ENCODE measurements at regions not wholly inside any gene's neighbourhood (a gene's known extent, or its start where the extent isn't known, plus 50 kb on each side); places are given as distances from the start of the nearest gene placed in this dataset.

GRCh38 chr7:115306586-115306985 lies 384.7 kb downstream of the MDFIC start:
- ChIA-PET POLR2A (no interaction called here), CTCF (ENCODE audit: low intra/inter-chr PET ratio) (no interaction called here)
- Histone ChIP-seq H2AFZ (ENCODE audit: low read depth, low read length) (no peak overlapping the region), H3K36me3 (ENCODE audit: control insufficient read depth, insufficient read depth, low read length) (no peaks in the 10 kb centered on the region), H3K27me3 (ENCODE audit: control insufficient read depth in 2 of 2, insufficient read depth in 2 of 2, low read length in 2 of 2) (no peaks in the 10 kb centered on the region), H3K9me1 (ENCODE audit: control insufficient read depth, insufficient read depth, low read length) (no peaks in the 10 kb centered on the region), H3K4me2 (ENCODE audit: insufficient read depth, low read length) (no peak overlapping the region), H3K9me3 (replicated peaks; ENCODE audit: control insufficient read depth, insufficient read depth, low read depth, low read length) (no peaks in the 10 kb centered on the region), H3K4me1 (replicated peaks in 1 of 2; ENCODE audit: control insufficient read depth in 2 of 2, insufficient read depth in 2 of 2, low read length in 2 of 2) (no peaks in the 10 kb centered on the region), H3K9ac (ENCODE audit: insufficient read depth in 1 of 2, low read depth in 2 of 2, low read length in 2 of 2) (no peak overlapping the region), H3K27ac (ENCODE audit: extremely low read depth, low read depth, low read length) (no peak overlapping the region), H4K20me1 (replicated peaks; ENCODE audit: control insufficient read depth, insufficient read depth, low read length) (no peaks in the 10 kb centered on the region), H3K4me3 (no peak overlapping the region), H3K79me2 (ENCODE audit: control insufficient read depth, insufficient read depth, low read length) (no peaks in the 10 kb centered on the region)
- ATAC-seq: no peak
- no peak for DNase-seq (ENCODE audit: extremely low read depth in 1 of 4, low spot score in 3 of 4)
- intact Hi-C loops (cut with micrococcal nuclease): no loop called here
- no TSS peak for BruUV-seq (replicated peaks)
- FAIRE-seq: no peak
- WGBS (ENCODE audit: insufficient coverage, low coverage, missing lambda C conversion rate): 0% methylated on average over 2 of the region's 2 CpGs
- in situ Hi-C loops (cut with MboI): no loop called here
- TF ChIP-seq TEAD1 (CRISPR knock-in tag; IDR thresholded peaks at IDR 0.05): no peak
- TF ChIP-seq FOXM1 (IDR thresholded peaks at IDR 0.05; ENCODE audit: low read depth): no peak
- no peak for TF ChIP-seq FOXM1 (CRISPR knock-in tag; IDR thresholded peaks at IDR 0.05; ENCODE audit: low read depth)
- TF ChIP-seq HBP1 (CRISPR knock-in tag; IDR thresholded peaks at IDR 0.05): no peak
- TF ChIP-seq BCLAF1 (IDR thresholded peaks at IDR 0.05; ENCODE audit: borderline replicate concordance in 1 of 2, control insufficient read depth in 1 of 2, low read depth in 2 of 2, low read length in 1 of 2): no peak
- TF ChIP-seq CUX1 (CRISPR knock-in tag; IDR thresholded peaks at IDR 0.05): no peak
- TF ChIP-seq FOXP4 (CRISPR knock-in tag; IDR thresholded peaks at IDR 0.05; ENCODE audit: borderline replicate concordance): no peak
- TF ChIP-seq ZNF174 (CRISPR knock-in tag; IDR thresholded peaks at IDR 0.05): no peak
